DMS53 (cell line): ENCODE measurements at regions not wholly inside any gene's neighbourhood (a gene's known extent, or its start where the extent isn't known, plus 50 kb on each side); places are given as distances from the start of the nearest gene placed in this dataset.
"Not testable (repeated sequence)": the region's sequence is repeated elsewhere in the genome, so short reads cannot be mapped to it uniquely, and the experiment has no call there.

Experiments used
- DNase-seq: peaks from one replicate; lab custom pipeline; 2025; lab: John Stamatoyannopoulos, UW

DNA sequence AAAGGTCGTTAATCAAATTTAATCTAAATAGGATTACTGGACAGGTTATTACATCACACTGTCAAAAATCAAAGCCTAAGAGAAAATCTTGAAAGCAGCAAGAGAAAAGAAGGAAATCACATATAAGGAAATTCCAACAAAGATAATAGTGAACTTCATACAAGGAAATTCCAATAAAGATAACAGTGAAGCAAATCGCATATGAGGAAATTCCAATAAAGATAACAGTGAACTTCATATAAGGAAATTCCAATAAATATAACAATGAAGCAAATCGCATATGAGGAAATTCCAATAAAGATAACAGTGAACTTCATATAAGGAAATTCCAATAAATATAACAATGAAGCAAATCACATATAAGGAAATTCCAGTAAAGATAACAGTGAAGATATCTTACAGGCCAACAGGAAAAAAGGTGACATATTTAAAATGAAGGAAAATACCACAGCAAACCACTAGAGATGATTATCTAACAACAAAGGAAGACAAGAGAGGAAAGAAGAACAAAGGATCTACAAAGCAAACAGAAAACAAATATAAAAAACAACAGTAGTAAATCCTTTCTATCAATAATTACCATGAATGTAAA lies 787.7 kb downstream of the CCDC85A start:
- DNase-seq = peak; percentile 25

- no peak for DNase-seq
These were observed 797.8 kb downstream of the CCDC85A start for GRCh38 chr2:56981554-56981953.

DNA sequence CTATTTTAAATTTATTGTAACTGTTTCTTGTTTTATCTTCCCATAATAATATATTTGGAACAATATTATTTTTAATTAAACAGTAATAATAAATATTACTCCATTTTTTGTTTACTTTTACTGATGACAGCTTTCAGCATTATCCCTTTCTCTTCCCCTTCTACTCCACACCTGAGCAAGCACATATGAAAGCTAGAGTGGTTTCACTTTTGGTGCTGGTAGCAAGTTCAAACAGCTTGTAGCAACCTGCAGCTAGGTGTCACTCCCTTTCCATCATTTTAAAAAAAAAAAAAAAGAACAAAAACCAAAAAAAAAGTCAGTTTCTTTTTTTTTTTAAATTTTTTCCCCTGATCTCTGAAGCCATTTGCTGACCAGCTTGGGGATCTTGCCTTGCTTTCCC lies 801.8 kb downstream of the CCDC85A start:
- DNase-seq = peak; percentile 70

DNA sequence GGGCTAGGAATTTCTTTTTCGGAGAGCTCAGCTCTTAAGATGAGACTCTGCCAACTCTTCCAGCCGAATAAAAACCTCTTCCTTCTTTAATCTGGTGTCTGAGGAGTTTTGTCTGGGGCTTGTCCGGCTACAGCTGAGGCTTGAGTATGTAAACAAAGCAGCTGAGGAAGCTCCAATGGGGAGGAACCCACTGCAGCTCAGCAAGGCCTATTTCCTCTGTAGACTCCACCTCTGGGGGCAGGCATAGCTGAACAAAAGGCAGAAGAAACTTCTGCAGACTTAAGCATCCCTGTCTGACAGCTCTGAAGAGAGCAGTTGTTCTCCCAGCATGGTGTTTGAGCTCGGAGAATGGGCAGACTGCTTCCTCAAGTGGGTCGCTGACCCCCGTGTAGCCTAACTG lies 838.7 kb downstream of the CCDC85A start:
- DNase-seq = no peak

DNA sequence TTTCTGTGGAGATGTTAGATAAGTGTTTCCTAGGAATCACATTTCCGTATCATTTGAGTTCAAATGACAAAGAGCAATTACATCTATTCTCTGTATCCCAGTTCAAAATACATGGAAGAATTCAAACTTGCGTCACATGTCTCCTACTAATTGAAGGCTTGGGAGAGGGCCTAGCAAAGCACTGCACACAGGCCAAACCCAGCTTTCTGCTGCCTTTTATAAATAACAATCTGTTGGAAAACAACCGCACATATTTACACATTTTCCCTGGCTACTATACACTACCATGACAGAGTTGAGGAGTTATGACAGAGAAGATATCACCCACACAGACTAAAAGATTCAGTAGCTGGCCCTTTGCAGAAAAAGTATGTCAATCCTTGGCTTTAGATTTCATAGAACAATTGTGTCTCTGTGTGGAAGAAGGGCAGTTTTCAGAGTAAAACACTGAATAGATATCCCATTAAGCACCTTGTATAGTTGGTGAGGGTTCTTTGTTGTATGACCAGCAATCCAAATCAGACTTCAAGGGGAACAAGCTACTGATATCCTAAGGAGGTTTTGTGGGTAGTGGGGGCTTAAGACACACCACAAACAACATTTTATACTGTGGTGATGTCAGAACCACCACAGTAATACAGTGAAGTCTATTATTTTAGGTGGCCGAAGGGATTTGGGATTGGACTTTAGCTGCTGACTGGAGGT lies 861.3 kb downstream of the CCDC85A start:
- DNase-seq = no peak

GRCh38 chr2:57049273-57049672 lies 865.5 kb downstream of the CCDC85A start:
- no peak for DNase-seq

DNA sequence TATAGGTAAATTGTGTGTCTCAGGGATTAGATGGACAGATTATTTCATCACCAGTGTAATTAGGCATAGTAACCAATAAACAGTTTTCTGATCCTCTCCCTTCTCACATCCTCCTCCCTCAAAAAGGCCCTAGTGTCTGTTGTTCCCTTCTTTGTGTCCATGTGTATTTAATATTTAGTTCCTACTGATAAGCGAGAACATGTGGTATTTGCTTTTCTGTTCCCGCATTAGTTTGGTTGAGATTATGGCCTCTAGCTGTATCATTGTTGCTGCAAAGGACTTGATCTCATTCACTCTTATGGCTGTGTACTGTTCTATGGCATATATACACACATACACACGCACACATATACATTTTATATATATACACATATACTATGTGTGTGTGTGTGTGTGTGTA lies 866.2 kb downstream of the CCDC85A start:
- DNase-seq = no peak

DNA sequence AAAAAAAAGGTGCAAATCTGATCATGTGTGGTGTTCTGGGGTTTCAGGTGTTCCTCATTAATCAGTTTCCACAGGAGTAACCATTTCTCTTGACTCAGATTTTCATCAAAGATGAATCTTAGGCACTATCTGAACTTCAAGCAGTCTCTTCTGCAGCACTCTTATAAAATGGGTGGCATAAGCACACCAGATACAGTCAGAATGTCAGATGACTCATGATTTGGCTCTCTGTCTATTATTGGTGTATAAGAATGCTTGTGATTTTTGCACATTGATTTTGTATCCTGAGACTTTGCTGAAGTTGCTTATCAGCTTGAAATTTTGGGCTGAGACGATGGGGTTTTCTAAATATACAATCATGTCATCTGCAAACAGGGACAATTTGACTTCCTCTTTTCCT lies 882.5 kb downstream of the CCDC85A start:
- DNase-seq = not testable (repeated sequence)

GRCh38 chr2:57075226-57075625 lies 891.4 kb downstream of the CCDC85A start:
- DNase-seq = peak; percentile 46

DNA sequence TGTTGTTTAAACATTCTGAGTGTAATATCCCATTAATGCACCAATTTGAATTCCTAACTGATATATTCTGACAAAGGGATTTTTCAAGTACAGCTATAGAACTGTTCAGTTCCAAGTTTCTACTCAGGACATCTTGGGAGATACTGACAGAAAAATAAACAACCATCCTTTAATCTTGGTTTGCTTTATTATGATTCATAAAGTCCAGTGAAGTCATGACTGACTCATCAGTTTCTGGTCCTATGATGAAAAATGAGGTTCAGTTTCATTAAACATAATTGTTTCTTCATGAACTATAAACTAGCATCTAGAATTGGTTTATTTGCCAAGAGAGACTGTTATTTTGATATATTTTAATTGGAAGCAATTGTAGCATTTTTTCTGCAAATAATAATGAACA lies 896.2 kb downstream of the CCDC85A start:
- peak; percentile 51 for DNase-seq

DNA sequence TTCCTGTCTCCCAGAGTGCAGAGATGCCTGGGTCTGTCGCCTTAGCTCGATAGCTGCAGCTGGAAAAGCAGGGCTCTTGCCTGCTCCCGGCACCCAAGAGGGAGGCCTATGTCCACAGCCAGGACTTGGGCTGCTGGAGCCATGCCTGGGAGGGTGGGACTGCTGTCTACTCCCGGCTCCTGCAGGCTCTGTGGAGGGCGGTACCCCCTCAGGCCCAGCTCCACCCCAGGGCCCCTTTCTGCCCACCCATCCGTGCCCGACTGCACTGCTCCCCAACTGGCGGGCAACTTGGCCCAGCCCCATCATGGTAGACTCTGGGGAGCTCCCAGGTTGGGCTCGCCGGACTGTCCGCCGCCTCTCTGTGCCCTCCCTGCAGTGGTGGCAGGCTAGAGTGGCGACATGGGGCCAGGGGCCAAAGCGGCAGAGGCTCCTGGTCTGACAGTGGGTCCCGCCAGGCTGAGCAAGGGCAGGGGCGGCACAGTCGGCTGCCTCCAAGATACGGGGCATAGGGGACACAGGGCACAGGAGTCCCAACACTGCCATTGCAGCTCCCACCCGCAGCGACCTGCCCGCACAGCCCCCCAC lies 901.0 kb downstream of the CCDC85A start:
- DNase-seq = no peak

DNA sequence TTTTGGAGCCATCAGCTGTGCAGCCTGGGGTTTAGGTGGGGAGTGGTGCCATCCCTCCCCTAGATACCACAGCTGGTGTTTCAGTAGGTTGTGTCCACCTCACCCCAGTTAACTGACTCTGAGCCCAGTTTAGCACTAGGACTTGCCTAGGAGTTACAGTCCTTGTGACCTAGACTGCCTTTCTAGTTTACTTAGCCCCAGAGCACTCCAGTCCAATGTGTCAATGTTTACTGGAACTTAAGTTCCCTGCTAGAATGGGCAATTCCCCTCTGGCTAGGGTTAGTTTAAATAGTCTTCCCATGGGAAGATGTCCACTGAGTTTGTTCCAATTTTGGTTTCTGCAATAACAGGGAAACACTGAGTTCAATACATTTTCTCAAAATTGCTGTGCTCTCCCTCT lies 909.2 kb downstream of the CCDC85A start:
- peak; percentile 57 for DNase-seq

DNA sequence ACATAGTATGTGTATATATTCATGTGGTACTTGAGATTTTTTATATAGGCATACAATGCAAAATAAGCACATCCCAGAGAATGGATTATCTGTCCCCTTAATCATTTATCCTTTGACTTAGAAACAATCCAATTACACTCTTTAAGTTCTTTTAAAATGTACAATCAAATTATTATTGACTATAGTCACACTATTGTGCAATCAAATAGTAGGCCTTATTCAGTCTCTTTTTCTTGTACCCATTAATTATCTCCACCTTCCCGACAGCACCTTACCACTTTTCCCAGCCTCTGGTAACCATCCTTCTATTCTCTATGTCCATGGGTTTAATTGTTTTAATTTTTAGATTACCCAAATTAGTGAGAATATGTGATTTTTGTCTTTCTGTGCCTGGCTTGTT lies 914.1 kb downstream of the CCDC85A start:
- DNase-seq = no peak

DNA sequence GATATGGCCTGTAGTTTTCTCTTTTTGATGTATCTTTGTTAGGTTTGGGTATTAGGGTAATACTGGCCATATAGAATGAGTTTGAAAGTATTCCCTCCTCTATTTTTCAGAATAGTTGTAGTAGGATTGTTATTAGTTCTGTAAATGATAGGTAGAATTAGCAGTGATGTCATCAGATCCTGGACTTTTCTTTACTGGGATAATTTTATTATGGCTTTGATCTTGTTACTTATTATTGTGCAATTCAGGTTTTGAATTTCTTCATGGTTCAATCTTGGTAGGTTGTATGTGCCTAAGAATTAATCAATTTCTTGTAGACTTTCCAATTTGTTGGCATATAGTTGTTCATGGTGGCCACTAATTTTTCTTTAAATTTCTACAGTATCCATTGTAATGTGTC lies 916.6 kb downstream of the CCDC85A start:
- DNase-seq = no peak

GRCh38 chr2:57105694-57106093 lies 921.9 kb downstream of the CCDC85A start:
- no peak for DNase-seq

DNA sequence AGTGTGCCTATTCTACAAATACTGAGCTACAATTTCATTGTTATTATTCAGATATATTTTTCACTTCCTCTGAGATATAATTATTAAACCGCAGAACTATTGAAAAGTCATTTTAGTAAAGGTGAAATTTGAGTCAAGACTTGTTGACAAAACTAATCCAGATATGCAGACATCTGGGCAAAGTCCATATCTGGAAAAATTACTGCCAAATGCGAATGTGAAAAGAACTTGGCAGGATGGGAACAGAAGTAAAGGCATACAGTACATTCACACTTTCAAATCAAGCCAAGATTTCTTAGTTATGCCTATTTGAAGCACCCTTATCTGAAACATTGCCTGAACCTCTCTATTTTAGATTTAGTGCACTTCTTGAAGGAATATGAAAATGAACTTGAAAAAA lies 923.6 kb downstream of the CCDC85A start:
- peak; percentile 86 for DNase-seq

DNA sequence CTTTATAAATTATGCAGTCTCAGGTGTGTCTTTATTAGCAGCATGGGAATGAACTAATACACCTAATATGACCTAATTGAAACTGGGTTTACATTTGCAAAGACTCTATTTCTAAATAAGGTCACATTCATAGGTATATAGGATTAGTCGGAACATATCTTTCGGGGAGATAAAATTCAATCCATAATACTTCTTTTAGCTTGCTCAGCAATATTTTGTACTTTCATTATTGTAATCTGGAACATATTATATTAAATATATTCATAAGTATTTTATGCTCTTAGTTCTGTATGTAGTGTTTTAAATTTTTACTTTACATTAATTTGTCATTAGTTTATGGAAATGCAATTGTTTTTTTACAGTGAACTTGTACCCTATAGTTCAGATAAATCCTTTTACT lies 927.7 kb downstream of the CCDC85A start:
- DNase-seq = no peak

- DNase-seq = no peak
These were observed 927.5 kb upstream of the VRK2 start for GRCh38 chr2:57119141-57119540.

DNA sequence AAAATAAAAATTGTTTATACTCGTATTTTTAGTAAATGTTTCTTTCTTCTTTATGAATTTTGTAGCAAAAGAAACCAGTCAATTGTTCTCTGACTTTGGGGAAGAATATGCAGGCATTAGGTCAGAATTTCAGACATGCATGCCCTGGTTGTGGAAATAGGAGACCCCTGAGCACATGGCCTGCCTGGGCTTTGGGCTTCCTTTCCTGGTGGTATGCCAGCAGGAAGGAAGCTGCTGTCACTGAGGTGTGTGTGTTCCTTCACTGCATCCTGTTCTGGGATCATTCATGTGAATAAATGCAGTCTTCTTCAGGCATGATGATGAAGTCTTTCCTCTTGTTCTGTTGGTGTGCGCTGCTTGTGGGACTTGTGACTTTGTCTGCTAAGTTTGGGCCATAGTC lies 920.2 kb upstream of the VRK2 start:
- no peak for DNase-seq

DNA sequence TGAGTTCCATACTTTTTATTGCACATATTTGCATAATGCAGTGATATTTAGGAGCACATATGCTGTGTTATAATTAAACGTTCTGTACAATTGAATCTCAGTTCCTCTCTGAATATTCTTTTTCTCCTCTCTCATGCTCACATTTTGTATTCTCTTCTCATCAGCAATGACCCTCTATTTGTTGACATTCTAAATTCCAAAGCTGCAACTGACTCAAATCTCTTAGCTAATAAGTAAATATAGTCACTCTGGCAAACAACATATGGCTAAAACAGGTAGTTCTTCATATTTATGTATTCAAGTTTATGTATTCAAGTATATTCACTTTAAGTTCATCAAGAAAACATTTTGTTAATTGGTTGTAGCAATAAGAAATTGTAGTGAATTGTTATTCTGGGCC lies 907.4 kb upstream of the VRK2 start:
- DNase-seq = peak; percentile 36

DNA sequence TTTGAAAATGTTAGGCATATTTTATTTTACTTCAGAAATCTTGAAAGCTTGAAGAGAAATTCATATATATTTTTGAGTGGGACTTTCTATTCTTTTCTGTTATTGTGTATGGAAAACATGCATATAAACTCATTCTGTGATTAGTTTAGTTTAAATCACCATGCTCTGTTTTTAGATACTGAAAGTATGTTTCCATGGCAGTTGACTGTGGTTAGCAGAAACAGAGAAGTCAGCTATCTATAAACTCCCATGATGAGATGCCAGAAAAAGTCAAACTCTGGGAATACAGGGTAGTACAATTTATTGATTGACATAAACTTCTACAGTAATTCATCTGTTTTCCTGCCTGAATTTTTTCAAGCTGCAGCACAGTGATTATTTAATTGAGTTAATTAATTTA lies 905.3 kb upstream of the VRK2 start:
- DNase-seq = no peak

DNA sequence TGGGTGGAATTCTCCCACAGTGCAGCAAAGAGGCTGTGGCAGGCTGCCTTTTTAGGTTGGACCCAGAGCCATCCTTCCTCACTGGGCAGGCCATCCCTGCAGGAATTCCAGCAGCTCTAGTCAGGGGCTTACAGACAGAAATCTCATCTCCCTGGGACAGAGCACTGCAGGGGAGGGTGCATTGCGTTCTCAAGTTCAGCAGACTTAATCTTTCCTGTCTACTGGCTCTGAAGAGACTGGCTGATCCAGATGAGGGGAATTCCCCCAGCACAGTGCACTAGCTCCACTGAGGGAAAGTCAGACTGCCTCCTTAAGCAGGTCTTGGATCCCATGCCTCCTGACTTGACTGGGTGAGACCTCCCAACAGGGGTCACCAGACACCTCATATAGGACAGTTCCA lies 899.7 kb upstream of the VRK2 start:
- DNase-seq = no peak

DNA sequence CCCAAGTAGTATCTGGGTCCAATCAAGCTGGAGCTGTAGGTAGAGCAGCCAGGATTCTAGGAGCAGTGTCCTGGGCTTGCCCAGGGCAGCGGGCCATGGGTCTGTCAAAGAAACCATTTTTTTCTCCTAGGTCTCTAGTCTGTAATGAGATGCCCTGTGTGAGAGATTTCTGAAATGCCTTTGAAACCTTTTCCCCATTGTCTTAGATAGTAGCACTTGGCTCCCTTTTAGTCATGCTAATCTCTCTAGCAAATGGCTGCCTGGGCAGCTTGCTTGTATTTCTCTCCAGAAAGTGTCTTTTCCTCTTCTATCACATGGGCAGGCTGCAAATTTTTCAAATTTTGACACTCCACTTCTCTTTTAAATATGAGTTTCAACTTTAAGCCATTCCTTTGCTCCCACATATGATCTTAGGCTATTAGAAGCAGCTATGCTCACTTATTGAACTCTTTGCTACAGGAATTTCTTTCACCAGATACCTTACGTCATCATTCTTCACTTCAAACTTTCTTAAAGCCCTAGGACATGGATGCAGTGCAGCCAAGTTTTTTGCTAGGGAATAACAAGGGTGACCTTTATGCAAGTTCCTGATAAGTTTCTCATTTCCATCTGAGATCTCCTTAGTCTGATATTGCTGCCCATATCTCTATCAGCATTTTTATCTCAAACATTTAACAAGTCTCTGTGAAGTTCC lies 890.2 kb upstream of the VRK2 start:
- DNase-seq = no peak
